Stimulated activated CD4-positive, alpha-beta T cell treated with anti-CD3 and anti-CD28 coated beads, Interleukin-15, amount 100 ng/mL, for 24 hours (primary cell): ENCODE measurements at regions not wholly inside any gene's neighbourhood (a gene's known extent, or its start where the extent isn't known, plus 50 kb on each side); places are given as distances from the start of the nearest gene placed in this dataset.
"Not testable (repeated sequence)": the region's sequence is repeated elsewhere in the genome, so short reads cannot be mapped to it uniquely, and the experiment has no call there.

Experiments used
- DNase-seq: peaks from one replicate; pipeline ENCODE4 v3.0.0-alpha.2; 2020

- DNase-seq: no peak
Measured at GRCh38 chr6:167392631-167393316, 67.9 kb downstream of the TTLL2 start.

GRCh38 chr6:167393731-167394130 is 68.8 kb downstream of the TTLL2 start:
- no peak for DNase-seq

GRCh38 chr6:167394339-167394738 is 69.5 kb downstream of the TTLL2 start:
- no peak for DNase-seq

GRCh38 chr6:167394820-167395219 is 69.9 kb downstream of the TTLL2 start:
- no peak for DNase-seq

DNA sequence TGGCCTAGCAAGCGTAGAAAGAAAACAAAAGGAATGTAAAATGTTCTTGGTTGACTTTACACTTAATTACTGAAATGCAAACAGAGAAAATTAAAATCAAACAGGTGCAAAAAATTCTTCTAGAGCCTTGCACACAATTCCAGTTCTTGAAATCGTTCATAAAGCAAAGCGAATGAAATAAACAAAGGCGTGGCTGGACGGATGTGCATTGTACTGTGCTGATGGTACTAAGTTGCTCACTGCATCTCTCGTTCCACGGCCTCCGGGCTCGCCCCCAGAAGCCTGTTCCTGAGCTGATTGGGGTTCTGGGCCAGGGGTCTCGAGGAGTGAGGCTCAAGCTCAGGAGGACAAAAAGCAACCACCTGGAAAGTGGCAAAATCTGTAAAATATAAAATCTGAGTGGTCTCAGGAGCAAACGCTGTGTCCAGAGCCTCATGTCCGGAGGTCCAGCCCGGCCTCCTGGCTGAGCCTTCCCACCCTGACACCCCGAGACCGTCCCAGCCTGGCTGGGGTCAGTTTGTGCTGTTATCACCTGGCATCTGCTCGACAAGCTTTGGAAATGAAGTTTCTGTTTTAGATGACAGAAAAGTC is 71.3 kb downstream of the TTLL2 start:
- DNase-seq: no peak

DNA sequence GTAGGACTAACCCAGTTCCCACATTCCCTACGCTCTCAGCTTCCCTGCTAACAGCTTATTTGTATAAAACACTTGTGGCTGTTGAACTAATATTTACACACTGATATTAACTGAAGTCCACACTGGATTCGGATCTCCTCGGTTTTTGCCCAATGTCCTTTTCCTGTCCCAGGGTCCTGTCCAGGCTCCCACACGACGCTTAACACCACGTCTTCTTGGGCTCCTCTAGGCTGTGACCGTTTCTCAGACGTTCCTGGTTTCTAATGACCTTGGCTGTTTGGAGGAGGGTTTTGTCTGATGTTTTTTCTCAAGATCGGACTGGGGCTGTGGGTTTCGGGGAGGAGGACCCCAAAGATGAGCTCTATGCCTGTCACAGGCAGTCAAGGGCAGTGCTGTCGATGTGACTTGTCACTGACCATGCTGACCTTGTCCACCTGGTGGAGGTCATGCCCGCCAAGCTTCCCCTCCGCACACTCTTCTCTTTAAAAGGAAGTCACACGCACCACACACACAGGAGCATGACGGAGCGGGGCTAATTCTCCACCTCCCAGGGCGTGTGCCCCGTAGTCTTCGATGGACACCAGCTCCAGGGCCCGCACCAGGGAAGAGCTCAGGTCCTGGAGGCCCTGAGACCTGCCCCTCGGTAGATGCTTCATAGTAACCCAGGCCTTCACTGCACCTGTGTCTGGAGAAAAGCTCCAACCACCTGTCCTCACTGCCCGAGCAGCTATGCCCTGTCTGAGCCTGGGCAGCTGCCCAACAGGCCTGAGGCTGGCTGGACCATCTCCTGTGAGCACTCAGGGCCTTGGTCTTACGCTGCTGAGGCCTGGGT is 72.0 kb downstream of the TTLL2 start:
- DNase-seq: no peak

- DNase-seq: no peak
Measured at GRCh38 chr6:167397712-167398111, 72.8 kb downstream of the TTLL2 start.

GRCh38 chr6:167398214-167399050 is 73.5 kb downstream of the TTLL2 start:
- no peak for DNase-seq

DNA sequence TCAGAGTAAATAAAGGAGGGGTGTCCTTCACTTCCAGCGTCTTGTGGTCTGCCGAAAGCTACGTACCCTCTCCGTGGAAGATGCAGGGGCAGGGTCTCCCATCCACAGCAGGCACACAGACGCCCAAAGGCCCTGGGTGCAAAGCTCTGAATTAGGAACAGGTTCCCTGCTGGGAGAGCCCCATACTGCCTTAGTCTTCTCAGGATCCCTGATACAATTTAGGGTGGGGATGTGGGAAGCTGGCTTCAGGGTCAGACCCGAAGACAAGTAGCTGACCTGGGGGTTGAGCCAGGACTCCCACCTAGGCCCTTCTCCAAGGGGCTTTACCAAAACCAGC is 74.1 kb downstream of the TTLL2 start:
- no peak for DNase-seq

- DNase-seq: no peak
Measured at GRCh38 chr6:167399599-167399998, 74.7 kb downstream of the TTLL2 start.

DNA sequence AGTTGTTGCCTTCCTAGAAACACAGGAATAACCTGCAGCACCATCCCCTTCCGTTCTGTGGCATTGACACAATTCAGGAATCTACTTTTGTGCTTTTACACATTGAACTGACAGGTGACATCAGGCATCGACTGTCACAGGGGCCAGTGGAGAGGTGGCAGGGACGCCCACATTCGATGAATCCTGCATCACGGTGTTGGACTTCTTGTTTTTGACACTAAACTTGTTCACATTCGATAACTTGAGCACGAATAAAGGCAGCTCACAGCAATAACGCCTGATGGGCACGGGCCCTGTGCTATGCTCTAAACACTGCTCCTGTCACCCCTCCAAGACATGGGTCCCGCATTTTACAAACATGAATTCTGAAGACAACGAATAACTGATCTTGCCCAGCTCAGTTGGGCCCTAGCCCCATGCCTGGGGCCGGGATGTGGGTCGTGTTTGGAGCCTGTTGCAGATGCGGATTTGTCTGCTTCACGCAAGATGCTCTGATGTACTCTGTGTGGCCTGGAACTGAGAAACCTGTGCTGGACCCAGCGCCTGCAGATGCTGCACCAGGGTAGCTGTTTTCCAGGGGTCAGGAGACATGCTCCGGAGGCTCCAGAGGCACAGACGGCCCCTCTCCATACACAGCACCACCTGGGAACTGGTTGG is 75.7 kb downstream of the TTLL2 start:
- no peak for DNase-seq

DNA sequence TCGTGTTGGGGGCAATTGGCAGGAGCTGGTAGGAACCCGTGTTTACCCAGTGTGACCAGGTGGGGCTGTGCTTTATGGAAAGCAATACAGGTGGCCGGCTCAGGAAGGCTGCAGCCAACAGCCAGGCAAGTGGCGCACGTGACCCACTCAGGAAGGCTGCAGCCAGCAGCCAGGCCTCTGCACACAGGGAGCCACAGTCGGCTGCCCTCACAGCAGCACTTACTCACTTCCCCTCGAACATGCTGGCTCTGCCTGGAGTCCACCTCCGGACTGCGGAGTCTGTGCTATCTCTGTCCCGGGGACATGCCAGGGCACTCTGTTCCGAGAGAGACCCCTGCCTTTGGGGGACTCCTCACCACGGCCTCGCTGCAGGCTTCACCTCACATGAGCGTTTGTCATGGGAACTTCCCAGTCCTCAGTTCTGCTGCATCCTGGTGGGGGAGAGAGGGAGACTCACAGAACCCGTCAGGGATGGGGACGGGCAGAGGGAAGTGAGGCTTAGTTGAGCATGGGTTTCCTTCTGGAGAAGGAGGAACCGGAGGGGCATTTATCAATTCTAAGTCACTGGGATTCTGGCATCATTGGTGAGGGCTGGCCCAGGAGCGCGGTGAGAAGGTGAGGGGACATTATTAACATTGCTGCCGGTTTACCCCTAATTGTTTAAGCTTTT is 76.8 kb downstream of the TTLL2 start:
- DNase-seq: no peak

DNA sequence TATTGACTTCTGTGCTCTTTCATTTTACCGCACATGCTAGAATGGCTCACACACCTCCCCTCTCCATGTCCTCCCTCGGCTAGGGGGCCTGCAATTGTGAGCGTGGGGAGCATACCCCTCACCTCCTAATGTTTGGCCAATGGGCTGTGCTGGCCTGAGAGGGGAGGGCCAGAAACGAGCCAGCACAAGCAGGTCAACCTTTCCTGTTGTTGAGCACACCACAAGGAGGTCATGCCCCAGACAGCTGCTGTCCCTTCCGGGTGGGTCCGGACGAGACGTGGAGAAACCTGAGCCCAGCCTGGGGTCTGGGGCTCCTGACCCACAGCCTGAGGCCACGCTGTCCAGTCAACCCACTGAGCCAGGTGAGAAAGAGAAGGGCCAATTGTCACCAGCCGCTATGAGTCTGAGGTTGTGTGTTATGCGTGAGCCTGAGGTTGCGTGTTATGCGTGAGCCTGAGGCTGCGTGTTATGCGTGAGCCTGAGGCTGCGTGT is 77.4 kb downstream of the TTLL2 start:
- no peak for DNase-seq

DNA sequence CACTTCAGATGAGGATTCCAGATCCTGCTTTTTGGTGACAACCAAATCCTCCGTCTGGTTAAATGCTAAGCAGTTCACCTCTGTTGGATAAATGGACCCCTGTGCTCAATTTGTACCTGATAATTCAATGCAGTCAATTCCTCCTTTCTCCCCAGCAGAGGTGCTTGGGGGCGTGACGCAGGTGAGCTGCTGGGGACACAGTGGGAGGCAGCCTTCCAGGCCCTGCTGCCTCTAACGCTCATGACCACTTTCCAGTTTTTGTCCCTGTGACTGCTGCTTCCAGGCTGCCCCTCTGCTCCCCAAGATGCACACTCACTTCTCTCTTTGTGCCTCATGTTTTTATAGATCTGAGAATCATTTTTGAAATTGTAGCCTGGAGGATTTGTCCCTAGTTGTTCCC is 78.5 kb downstream of the TTLL2 start:
- no peak for DNase-seq

DNA sequence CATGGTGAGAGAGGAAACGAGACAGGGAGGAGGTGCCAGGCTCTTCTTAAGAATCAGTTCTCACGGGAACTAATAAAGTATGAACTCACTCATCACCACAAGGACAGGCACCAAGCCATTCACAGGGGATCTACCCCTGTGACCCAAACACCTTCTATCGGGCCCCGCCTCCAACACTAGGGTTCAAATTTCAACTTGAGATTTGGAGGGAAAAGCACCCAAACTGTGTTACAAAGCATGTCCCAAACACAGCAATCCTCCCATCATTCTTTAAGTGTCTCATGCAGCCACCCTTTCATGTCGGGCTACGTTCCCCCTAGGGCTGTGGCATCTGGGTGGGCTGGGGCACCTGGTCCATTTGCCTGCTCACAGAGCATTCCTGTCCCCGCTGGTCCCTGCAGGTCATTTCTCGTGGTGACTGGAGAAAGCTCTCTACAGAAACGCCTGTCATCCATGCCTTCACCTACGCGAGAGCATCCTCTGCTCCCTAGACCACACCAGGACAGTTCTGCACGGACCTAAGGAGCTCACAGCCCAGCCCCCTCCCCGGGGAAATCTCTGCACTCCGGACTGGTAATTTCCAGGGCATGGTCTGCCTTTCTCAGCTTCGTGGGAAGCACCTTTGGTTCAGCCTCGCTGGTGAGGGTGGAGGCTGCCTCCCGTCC is 79.6 kb downstream of the TTLL2 start:
- DNase-seq: no peak

GRCh38 chr6:167405778-167406532 is 81.1 kb downstream of the TTLL2 start:
- DNase-seq: no peak

GRCh38 chr6:167406533-167407238 is 81.8 kb downstream of the TTLL2 start:
- DNase-seq: not testable (repeated sequence)

- DNase-seq: no peak
Measured at GRCh38 chr6:167407239-167408064, 82.6 kb downstream of the TTLL2 start.
